ENCODE measurements at regions not wholly inside any gene's neighbourhood (a gene's known extent, or its start where the extent isn't known, plus 50 kb on each side); places are given as distances from the start of the nearest gene placed in this dataset.

DNA sequence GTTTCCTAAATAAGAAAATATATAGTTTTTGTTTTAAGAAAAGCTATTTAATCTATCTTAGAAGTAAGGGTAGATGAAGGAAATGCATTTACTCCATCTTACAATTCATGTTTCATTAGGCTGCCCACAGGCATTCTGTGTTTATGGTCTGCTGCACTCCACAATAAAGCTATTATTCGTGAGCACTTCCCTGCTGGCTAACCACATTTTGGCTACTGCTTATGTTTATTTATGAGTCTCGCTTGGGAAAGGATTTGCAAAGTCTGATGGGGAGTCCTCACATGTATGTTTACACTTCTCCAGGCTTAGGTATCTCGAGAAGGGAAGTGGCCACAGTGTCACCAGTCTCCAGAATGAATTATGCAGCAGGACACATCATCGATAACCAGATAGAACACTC is 260.8 kb upstream of the VCX start:
- ATAC-seq (ENCODE audit: low FRiP score) = no peak
- H3K27ac ChIP-seq (ENCODE audit: low read depth in 1 of 2, low read length in 2 of 2) = no peak overlapping the region
- no peak overlapping the region for H3K4me3 ChIP-seq (ENCODE audit: low read length in 2 of 2)
- H3K27me3 ChIP-seq (ENCODE audit: control insufficient read depth in 1 of 2, insufficient read depth in 2 of 2, low read length in 1 of 2) = no peaks in the 10 kb centered on the region
- no peak for DNase-seq
- H3K4me1 ChIP-seq (ENCODE audit: control insufficient read depth in 1 of 2, insufficient read depth in 2 of 2, low read length in 2 of 2) = no peaks in the 10 kb centered on the region
- WGBS, 2 donors = 30 to 36% methylated on average over 4 of the region's 4 CpGs
- H3K9me3 ChIP-seq (ENCODE audit: control insufficient read depth, low read length) = no peaks in the 10 kb centered on the region
- no peaks in the 10 kb centered on the region for H3K36me3 ChIP-seq (ENCODE audit: control insufficient read depth in 1 of 2, insufficient read depth in 2 of 2, low read length in 1 of 2)
- intact Hi-C loops (cut with DNase I) = no loop called here

GRCh38 chrX:7580127-7580526 is 262.8 kb upstream of the VCX start:
- WGBS, 2 donors = 41 to 55% methylated on average over 2 of the region's 2 CpGs
- DNase-seq (no peak), ATAC-seq (ENCODE audit: low FRiP score) (no peak)
- no peaks in the 10 kb centered on the region for H3K36me3 ChIP-seq (ENCODE audit: control insufficient read depth in 1 of 2, insufficient read depth in 2 of 2, low read length in 1 of 2)
- H3K4me3 ChIP-seq (ENCODE audit: low read length in 2 of 2) = no peak overlapping the region
- H3K27me3 ChIP-seq (ENCODE audit: control insufficient read depth in 1 of 2, insufficient read depth in 2 of 2, low read length in 1 of 2) = no peaks in the 10 kb centered on the region
- no peaks in the 10 kb centered on the region for H3K9me3 ChIP-seq (ENCODE audit: control insufficient read depth, low read length)
- intact Hi-C loops (cut with DNase I) = no loop called here
- H3K27ac ChIP-seq (ENCODE audit: low read depth in 1 of 2, low read length in 2 of 2) = no peak overlapping the region
- no peaks in the 10 kb centered on the region for H3K4me1 ChIP-seq (ENCODE audit: control insufficient read depth in 1 of 2, insufficient read depth in 2 of 2, low read length in 2 of 2)

- intact Hi-C loops (cut with DNase I) = no loop called here
- Histone ChIP-seq H3K36me3 (ENCODE audit: control insufficient read depth in 1 of 2, insufficient read depth in 2 of 2, low read length in 1 of 2) (no peaks in the 10 kb centered on the region), H3K4me3 (ENCODE audit: low read length in 2 of 2) (no peak overlapping the region), H3K27me3 (ENCODE audit: control insufficient read depth in 1 of 2, insufficient read depth in 2 of 2, low read length in 1 of 2) (no peaks in the 10 kb centered on the region), H3K4me1 (ENCODE audit: control insufficient read depth in 1 of 2, insufficient read depth in 2 of 2, low read length in 2 of 2) (no peaks in the 10 kb centered on the region), H3K9me3 (ENCODE audit: control insufficient read depth, low read length) (no peaks in the 10 kb centered on the region), H3K27ac (ENCODE audit: low read depth in 1 of 2, low read length in 2 of 2) (no peak overlapping the region)
- no peak for ATAC-seq (ENCODE audit: low FRiP score)
- DNase-seq = no peak
- WGBS, 2 donors = 2 to 3% methylated on average over 3 of the region's 3 CpGs
These were observed 268.6 kb upstream of the VCX start for GRCh38 chrX:7574325-7574724.

DNA sequence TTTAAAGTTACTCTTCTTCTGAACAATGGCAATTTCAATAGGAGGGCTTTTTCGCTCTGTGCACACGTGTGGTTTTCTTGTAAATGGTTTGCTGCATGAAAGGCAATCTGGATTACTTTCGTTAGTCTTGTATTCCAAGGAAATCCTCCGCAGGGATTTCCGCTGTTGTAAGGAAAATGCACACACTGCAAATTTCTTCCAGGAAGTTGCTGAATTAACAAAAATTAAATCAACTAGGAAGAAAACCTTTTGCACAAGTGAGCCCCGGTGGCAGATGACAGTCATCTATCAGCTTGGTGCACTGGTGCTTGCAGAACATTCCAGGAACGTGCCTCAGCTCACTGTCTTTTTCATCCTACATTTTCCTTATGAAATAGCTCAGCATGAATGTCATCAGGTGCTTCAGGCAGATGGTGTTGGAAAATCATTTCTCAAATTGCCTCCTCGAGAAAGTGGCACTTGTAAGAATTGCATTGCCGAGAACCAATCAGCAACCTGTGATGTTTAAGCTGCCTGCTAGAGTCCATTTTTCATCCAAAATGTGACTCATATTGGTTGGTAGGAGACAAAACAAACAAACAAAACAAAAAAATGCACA is 272.4 kb upstream of the VCX start:
- Histone ChIP-seq H3K4me3 (ENCODE audit: low read length in 2 of 2) (no peak overlapping the region), H3K27me3 (ENCODE audit: control insufficient read depth in 1 of 2, insufficient read depth in 2 of 2, low read length in 1 of 2) (no peaks in the 10 kb centered on the region), H3K4me1 (ENCODE audit: control insufficient read depth in 1 of 2, insufficient read depth in 2 of 2, low read length in 2 of 2) (no peaks in the 10 kb centered on the region), H3K36me3 (ENCODE audit: control insufficient read depth in 1 of 2, insufficient read depth in 2 of 2, low read length in 1 of 2) (no peaks in the 10 kb centered on the region), H3K27ac (ENCODE audit: low read depth in 1 of 2, low read length in 2 of 2) (no peak overlapping the region), H3K9me3 (ENCODE audit: control insufficient read depth, low read length) (no peaks in the 10 kb centered on the region)
- no peak for DNase-seq
- no peak for ATAC-seq (ENCODE audit: low FRiP score)
- WGBS, 2 donors = 74 to 80% methylated on average over 9 of the region's 9 CpGs
- intact Hi-C loops (cut with DNase I) = no loop called here

GRCh38 chrX:7568597-7568996 is 274.4 kb upstream of the VCX start:
- no peaks in the 10 kb centered on the region for H3K27me3 ChIP-seq (ENCODE audit: control insufficient read depth in 1 of 2, insufficient read depth in 2 of 2, low read length in 1 of 2)
- ATAC-seq (ENCODE audit: low FRiP score) (no peak), DNase-seq (no peak)
- WGBS, 2 donors = 79% methylated on average over 4 of the region's 4 CpGs
- no peaks in the 10 kb centered on the region for H3K36me3 ChIP-seq (ENCODE audit: control insufficient read depth in 1 of 2, insufficient read depth in 2 of 2, low read length in 1 of 2)
- H3K27ac ChIP-seq (ENCODE audit: low read depth in 1 of 2, low read length in 2 of 2) = no peak overlapping the region
- H3K4me3 ChIP-seq (ENCODE audit: low read length in 2 of 2) = no peak overlapping the region
- intact Hi-C loops (cut with DNase I) = no loop called here
- H3K9me3 ChIP-seq (ENCODE audit: control insufficient read depth, low read length) = no peaks in the 10 kb centered on the region
- H3K4me1 ChIP-seq (ENCODE audit: control insufficient read depth in 1 of 2, insufficient read depth in 2 of 2, low read length in 2 of 2) = no peaks in the 10 kb centered on the region

DNA sequence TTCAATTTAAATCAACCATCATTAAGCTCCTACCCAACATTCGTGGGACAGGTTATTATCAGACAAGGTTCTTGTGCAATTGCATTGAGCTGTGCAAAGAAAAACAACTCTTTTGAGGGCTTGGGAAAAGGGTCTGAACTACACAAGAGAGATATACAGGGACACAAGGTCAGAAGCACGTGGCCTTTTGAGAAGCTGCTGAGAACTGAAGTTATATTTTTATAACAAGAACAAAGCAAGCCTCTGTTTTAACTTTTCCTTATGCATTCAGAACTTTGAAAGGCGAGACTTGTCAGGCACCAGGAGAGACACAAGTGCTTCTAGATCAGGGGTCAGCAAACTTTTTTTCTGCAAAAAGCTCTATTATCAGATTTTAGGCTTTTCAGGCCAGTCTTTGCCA is 274.8 kb upstream of the VCX start:
- 9 to 13% methylated on average over 3 of the region's 3 CpGs for WGBS, 2 donors
- Histone ChIP-seq H3K9me3 (ENCODE audit: control insufficient read depth, low read length) (no peaks in the 10 kb centered on the region), H3K27me3 (ENCODE audit: control insufficient read depth in 1 of 2, insufficient read depth in 2 of 2, low read length in 1 of 2) (no peaks in the 10 kb centered on the region), H3K27ac (ENCODE audit: low read depth in 1 of 2, low read length in 2 of 2) (no peak overlapping the region), H3K4me3 (ENCODE audit: low read length in 2 of 2) (no peak overlapping the region), H3K4me1 (ENCODE audit: control insufficient read depth in 1 of 2, insufficient read depth in 2 of 2, low read length in 2 of 2) (no peaks in the 10 kb centered on the region), H3K36me3 (ENCODE audit: control insufficient read depth in 1 of 2, insufficient read depth in 2 of 2, low read length in 1 of 2) (no peaks in the 10 kb centered on the region)
- DNase-seq (no peak), ATAC-seq (ENCODE audit: low FRiP score) (no peak)
- intact Hi-C loops (cut with DNase I) = no loop called here

DNA sequence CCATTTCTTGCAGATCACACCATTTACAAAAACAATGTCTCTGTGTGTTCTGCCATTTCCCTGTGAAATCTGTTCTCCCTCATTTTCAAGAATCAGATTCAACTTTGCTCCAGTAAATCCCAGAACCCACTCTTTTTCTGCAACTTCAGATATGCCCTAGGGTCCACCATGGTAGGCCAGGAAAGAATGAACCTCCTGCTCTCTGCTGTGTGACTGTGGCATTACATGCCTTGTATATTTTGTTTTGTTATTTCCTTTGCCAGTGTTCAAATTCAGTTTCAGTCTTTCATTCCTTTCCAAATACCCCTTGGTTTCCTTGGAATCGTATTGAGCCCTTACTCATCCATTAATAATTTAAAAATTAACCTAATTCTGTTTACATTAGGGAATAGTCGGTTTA is 290.2 kb upstream of the VCX start:
- Histone ChIP-seq H3K9me3 (ENCODE audit: control insufficient read depth, low read length) (no peaks in the 10 kb centered on the region), H3K36me3 (ENCODE audit: control insufficient read depth in 1 of 2, insufficient read depth in 2 of 2, low read length in 1 of 2) (no peaks in the 10 kb centered on the region), H3K27ac (ENCODE audit: low read depth in 1 of 2, low read length in 2 of 2) (no peak overlapping the region), H3K4me1 (ENCODE audit: control insufficient read depth in 1 of 2, insufficient read depth in 2 of 2, low read length in 2 of 2) (no peaks in the 10 kb centered on the region), H3K27me3 (ENCODE audit: control insufficient read depth in 1 of 2, insufficient read depth in 2 of 2, low read length in 1 of 2) (no peaks in the 10 kb centered on the region), H3K4me3 (ENCODE audit: low read length in 2 of 2) (no peak overlapping the region)
- WGBS, 2 donors = 54 to 57% methylated on average over 2 of the region's 2 CpGs
- intact Hi-C loops (cut with DNase I) = no loop called here
- DNase-seq (no peak), ATAC-seq (ENCODE audit: low FRiP score) (no peak)

DNA sequence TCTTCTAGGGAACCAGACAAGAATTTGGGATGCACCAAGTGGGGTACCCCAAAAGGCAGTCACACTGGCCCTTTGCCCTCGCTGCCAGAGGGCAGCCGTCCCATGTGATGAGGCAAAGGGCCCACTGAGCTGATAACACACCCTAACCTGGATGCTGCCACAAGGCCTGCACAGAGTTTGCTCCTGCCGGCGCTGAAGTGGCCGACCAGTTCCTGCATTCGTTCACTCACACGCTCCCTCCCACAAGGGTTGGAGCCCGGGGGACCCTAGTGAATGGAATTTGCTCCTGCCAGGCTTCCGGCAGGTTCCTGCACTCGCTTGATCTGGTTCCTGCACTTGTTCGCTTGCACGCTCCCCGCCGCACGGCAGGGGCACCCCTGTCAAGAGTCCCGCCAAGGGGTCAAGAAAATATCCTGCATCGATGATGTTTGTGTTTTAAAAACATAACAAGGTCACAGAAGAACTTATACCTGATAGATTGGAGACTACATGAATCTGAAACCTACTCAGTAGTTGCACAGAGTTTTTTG is 296.4 kb upstream of the VCX start:
- intact Hi-C loops (cut with DNase I) = no loop called here
- H3K36me3 ChIP-seq (ENCODE audit: control insufficient read depth in 1 of 2, insufficient read depth in 2 of 2, low read length in 1 of 2) = no peaks in the 10 kb centered on the region
- H3K9me3 ChIP-seq (ENCODE audit: control insufficient read depth, low read length) = no peaks in the 10 kb centered on the region
- DNase-seq (peak in 1 of 2 donors; percentile 57), ATAC-seq (ENCODE audit: low FRiP score) (no peak)
- H3K4me1 ChIP-seq (ENCODE audit: control insufficient read depth in 1 of 2, insufficient read depth in 2 of 2, low read length in 2 of 2) = no peaks in the 10 kb centered on the region
- 89 to 90% methylated on average over 17 of the region's 17 CpGs for WGBS, 2 donors
- no peaks in the 10 kb centered on the region for H3K27me3 ChIP-seq (ENCODE audit: control insufficient read depth in 1 of 2, insufficient read depth in 2 of 2, low read length in 1 of 2)
- H3K4me3 ChIP-seq (ENCODE audit: low read length in 2 of 2) = no peak overlapping the region
- H3K27ac ChIP-seq (ENCODE audit: low read depth in 1 of 2, low read length in 2 of 2) = no peak overlapping the region

GRCh38 chrX:7545564-7545963 is 297.4 kb upstream of the VCX start:
- H3K4me1 ChIP-seq (ENCODE audit: control insufficient read depth in 1 of 2, insufficient read depth in 2 of 2, low read length in 2 of 2) = no peaks in the 10 kb centered on the region
- no peak overlapping the region for H3K27ac ChIP-seq (ENCODE audit: low read depth in 1 of 2, low read length in 2 of 2)
- no peaks in the 10 kb centered on the region for H3K27me3 ChIP-seq (ENCODE audit: control insufficient read depth in 1 of 2, insufficient read depth in 2 of 2, low read length in 1 of 2)
- DNase-seq (no peak), ATAC-seq (ENCODE audit: low FRiP score) (no peak)
- no peak overlapping the region for H3K4me3 ChIP-seq (ENCODE audit: low read length in 2 of 2)
- WGBS, 2 donors = 72 to 82% methylated on average over 1 of the region's 1 CpG
- intact Hi-C loops (cut with DNase I) = no loop called here
- H3K9me3 ChIP-seq (ENCODE audit: control insufficient read depth, low read length) = no peaks in the 10 kb centered on the region
- H3K36me3 ChIP-seq (ENCODE audit: control insufficient read depth in 1 of 2, insufficient read depth in 2 of 2, low read length in 1 of 2) = no peaks in the 10 kb centered on the region

Data from aorta (tissue), 5 donors.